HG03095 (cell line): ENCODE measurements at regions not wholly inside any gene's neighbourhood (a gene's known extent, or its start where the extent isn't known, plus 50 kb on each side); places are given as distances from the start of the nearest gene placed in this dataset.

ENCODE experiments used
- ATAC-seq: cut with Tn5 transposase; IDR thresholded peaks from one replicate; pipeline ENCODE4 v1.9.1; 2021; ENCODE audit warnings: moderate library complexity; ENCODE audit not compliant: unreplicated experiment

- no peak for ATAC-seq
These were observed 110.9 kb upstream of the C1orf174 start for GRCh38 chr1:4010814-4011605.

GRCh38 chr1:4016351-4017130 lies 116.5 kb upstream of the C1orf174 start:
- no peak for ATAC-seq

GRCh38 chr1:4017636-4018365 lies 117.7 kb upstream of the C1orf174 start:
- no peak for ATAC-seq

GRCh38 chr1:4018466-4019146 lies 118.5 kb upstream of the C1orf174 start:
- no peak for ATAC-seq

GRCh38 chr1:4019147-4019521 lies 119.1 kb upstream of the C1orf174 start:
- no peak for ATAC-seq

- no peak for ATAC-seq
These were observed 119.7 kb upstream of the C1orf174 start for GRCh38 chr1:4019606-4020331.

GRCh38 chr1:4020449-4020848 lies 120.4 kb upstream of the C1orf174 start:
- no peak for ATAC-seq

- no peak for ATAC-seq
These were observed 121.3 kb upstream of the C1orf174 start for GRCh38 chr1:4021136-4021973.

- no peak for ATAC-seq
These were observed 121.8 kb upstream of the C1orf174 start for GRCh38 chr1:4021974-4022268.

GRCh38 chr1:4022715-4023114 lies 122.6 kb upstream of the C1orf174 start:
- no peak for ATAC-seq

GRCh38 chr1:4023678-4024077 lies 123.6 kb upstream of the C1orf174 start:
- no peak for ATAC-seq

GRCh38 chr1:4024811-4025210 lies 124.7 kb upstream of the C1orf174 start:
- ATAC-seq, result no peak

- no peak for ATAC-seq
These were observed 125.7 kb upstream of the C1orf174 start for GRCh38 chr1:4025752-4026151.

- ATAC-seq, result no peak
These were observed 126.9 kb upstream of the C1orf174 start for GRCh38 chr1:4027008-4027407.

- ATAC-seq, result no peak
These were observed 127.5 kb upstream of the C1orf174 start for GRCh38 chr1:4027492-4028138.

GRCh38 chr1:4028139-4028501 lies 128.0 kb upstream of the C1orf174 start:
- no peak for ATAC-seq

GRCh38 chr1:4029376-4029775 lies 129.3 kb upstream of the C1orf174 start:
- no peak for ATAC-seq

GRCh38 chr1:4032571-4032970 lies 132.5 kb upstream of the C1orf174 start:
- no peak for ATAC-seq

- no peak for ATAC-seq
These were observed 133.1 kb upstream of the C1orf174 start for GRCh38 chr1:4033129-4033676.
